ENCODE measurements at regions not wholly inside any gene's neighbourhood (a gene's known extent, or its start where the extent isn't known, plus 50 kb on each side); places are given as distances from the start of the nearest gene placed in this dataset.
A peak's percentile ranks its signal among the peaks of the same experiment; 100 is the strongest.
"Not testable (repeated sequence)": the region's sequence is repeated elsewhere in the genome, so short reads cannot be mapped to it uniquely, and the experiment has no call there.

DNA sequence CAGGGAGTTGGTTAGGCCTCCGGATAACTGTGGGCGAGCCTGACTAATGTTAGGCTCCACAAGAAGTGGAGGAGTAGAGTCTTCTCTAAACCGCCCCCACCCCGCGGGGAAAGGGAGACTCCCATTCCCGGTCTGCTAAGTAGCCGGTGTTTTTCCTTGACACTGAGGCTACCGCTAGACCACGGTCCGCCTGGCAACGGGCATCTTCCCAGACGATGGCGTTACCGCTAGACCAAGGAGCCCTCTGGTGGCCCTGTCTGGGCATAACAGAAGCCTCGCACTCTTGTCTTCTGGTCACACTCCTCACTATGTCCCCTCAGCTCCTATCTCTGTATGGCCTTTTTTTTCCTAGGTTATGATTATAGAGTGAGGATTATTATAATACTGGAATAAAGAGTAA lies 1410.7 kb downstream of the UQCRFS1 start:
- TF ChIP-seq, protein P1, sequence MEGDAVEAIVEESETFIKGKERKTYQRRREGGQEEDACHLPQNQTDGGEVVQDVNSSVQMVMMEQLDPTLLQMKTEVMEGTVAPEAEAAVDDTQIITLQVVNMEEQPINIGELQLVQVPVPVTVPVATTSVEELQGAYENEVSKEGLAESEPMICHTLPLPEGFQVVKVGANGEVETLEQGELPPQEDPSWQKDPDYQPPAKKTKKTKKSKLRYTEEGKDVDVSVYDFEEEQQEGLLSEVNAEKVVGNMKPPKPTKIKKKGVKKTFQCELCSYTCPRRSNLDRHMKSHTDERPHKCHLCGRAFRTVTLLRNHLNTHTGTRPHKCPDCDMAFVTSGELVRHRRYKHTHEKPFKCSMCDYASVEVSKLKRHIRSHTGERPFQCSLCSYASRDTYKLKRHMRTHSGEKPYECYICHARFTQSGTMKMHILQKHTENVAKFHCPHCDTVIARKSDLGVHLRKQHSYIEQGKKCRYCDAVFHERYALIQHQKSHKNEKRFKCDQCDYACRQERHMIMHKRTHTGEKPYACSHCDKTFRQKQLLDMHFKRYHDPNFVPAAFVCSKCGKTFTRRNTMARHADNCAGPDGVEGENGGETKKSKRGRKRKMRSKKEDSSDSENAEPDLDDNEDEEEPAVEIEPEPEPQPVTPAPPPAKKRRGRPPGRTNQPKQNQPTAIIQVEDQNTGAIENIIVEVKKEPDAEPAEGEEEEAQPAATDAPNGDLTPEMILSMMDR (IDR thresholded peaks at IDR 0.05; ENCODE audit: insufficient read depth, low read depth, low read length, missing control alignments): peak; percentile 46
- not testable (repeated sequence) for DNase-seq (ENCODE audit: low read depth)

DNA sequence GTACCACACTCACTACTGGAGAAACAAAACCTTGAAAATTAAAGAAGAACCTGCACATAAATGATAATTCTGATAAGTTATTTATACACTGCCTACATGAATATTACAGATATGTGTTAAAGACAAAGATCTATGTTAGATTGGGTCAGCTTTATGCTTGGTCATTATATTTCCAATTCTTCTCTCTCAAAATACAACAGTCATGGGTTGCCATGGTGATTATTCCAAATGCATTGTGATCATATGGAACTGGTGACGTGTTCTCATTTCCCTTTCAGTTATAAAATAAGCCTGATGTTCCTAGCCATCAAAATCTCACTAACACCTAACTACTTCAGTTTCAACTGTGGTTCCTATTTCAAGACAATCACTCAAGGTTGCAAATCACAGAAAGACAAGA lies 1416.4 kb downstream of the UQCRFS1 start:
- H3K4me3 ChIP-seq (ENCODE audit: low read length): no peak overlapping the region
- DNase-seq (ENCODE audit: low read depth): no peak
- TF ChIP-seq, protein P1 (IDR thresholded peaks at IDR 0.05; ENCODE audit: insufficient read depth, low read depth, low read length, missing control alignments): no peak

More for the DNA sequence above, 1410.7 kb downstream of the UQCRFS1 start:
- not testable (repeated sequence) for H3K4me3 ChIP-seq (ENCODE audit: low read length)

DNA sequence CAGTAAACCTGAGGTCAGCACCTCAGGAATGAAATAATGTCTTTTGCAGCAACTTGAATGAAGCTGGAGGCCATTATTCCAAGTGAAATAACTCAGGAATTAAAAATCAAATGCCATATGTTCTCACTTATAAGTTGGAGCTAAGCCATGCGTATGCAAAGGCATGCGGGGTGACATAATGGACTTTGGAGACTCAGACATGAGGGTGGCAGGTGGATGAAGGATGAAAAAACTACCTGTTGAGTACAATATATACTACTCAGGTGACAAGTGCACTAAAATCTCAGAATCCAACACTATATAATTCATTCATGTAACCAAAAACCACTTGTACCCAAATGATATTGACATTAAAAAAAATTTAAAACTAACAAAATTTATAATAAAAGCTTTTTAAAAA lies 1416.9 kb downstream of the UQCRFS1 start:
- no peak for DNase-seq (ENCODE audit: low read depth)
- H3K4me3 ChIP-seq (ENCODE audit: low read length): no peak overlapping the region
- TF ChIP-seq, protein P1 (IDR thresholded peaks at IDR 0.05; ENCODE audit: insufficient read depth, low read depth, low read length, missing control alignments): no peak

DNA sequence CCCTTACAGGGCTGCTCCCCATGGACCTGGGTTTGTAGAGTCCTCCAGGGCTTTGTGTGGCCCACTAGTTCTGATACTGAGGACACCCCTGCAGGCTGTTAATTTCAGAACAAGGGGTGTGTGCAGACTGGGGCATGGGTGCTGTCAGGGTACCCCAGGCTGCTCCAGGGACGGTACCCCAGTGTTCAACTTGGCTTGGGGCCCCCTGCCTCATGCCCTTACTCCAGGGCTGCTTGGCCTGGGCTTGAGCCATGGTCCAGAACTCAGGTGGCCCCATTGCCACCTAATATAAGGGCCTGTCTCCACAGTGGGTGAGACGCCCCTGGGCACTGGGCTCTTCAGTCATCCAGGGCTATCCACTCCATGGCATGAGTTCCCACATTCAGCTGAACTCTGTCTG lies 1417.6 kb downstream of the UQCRFS1 start:
- no peak overlapping the region for H3K4me3 ChIP-seq (ENCODE audit: low read length)
- TF ChIP-seq, protein P1 (IDR thresholded peaks at IDR 0.05; ENCODE audit: insufficient read depth, low read depth, low read length, missing control alignments): no peak
- no peak for DNase-seq (ENCODE audit: low read depth)

- peak overlapping the region; percentile 95 for H3K4me3 ChIP-seq (ENCODE audit: low read length)
- TF ChIP-seq, protein P1 (IDR thresholded peaks at IDR 0.05; ENCODE audit: insufficient read depth, low read depth, low read length, missing control alignments): no peak
- DNase-seq (ENCODE audit: low read depth): peak; percentile 33
These were observed 1418.4 kb downstream of the UQCRFS1 start for GRCh38 chr19:27794494-27795042.

GRCh38 chr19:27793644-27794493 lies 1419.1 kb downstream of the UQCRFS1 start:
- DNase-seq (ENCODE audit: low read depth): peak; percentile 97
- TF ChIP-seq, protein P1 (IDR thresholded peaks at IDR 0.05; ENCODE audit: insufficient read depth, low read depth, low read length, missing control alignments): no peak
- H3K4me3 ChIP-seq (ENCODE audit: low read length): peak overlapping the region; percentile 95

Data from epithelial cell of esophagus (primary cell).